ENCODE measurements at regions not wholly inside any gene's neighbourhood (a gene's known extent, or its start where the extent isn't known, plus 50 kb on each side); places are given as distances from the start of the nearest gene placed in this dataset.

- TF ChIP-seq E2F8 (IDR thresholded peaks at IDR 0.05; ENCODE audit: low read depth, partially characterized antibody) (no peak), SNRNP70 (optimal IDR thresholded peaks at IDR 0.05; ENCODE audit: low read depth, low read length) (no peak), ZBTB1 (CRISPR knock-in tag; IDR thresholded peaks at IDR 0.05; ENCODE audit: borderline replicate concordance, low read depth) (no peak), LARP7 (IDR thresholded peaks at IDR 0.05) (no peak)
Measured at GRCh38 chr17:11053846-11054245, 187.2 kb upstream of the SHISA6 start (continued).

- no peaks in the 10 kb centered on the region for H3K36me3 ChIP-seq (ENCODE audit: control insufficient read depth, insufficient read depth, low read length)
- H3K9me1 ChIP-seq (ENCODE audit: control insufficient read depth, insufficient read depth, low read length), result no peaks in the 10 kb centered on the region
- H3K9me3 ChIP-seq (replicated peaks; ENCODE audit: control insufficient read depth, insufficient read depth, low read depth, low read length), result no peaks in the 10 kb centered on the region
- WGBS (ENCODE audit: insufficient coverage, low coverage, missing lambda C conversion rate), result 0% methylated on average over 2 of the region's 2 CpGs
- no peaks in the 10 kb centered on the region for H3K79me2 ChIP-seq (ENCODE audit: control insufficient read depth, insufficient read depth, low read length)
- intact Hi-C loops (cut with micrococcal nuclease) (no loop called here), in situ Hi-C loops (cut with MboI) (no loop called here)
- H3K27me3 ChIP-seq (ENCODE audit: control insufficient read depth in 2 of 2, insufficient read depth in 2 of 2, low read length in 2 of 2), result no peaks in the 10 kb centered on the region
- no peak for TF ChIP-seq SMAD4 (CRISPR knock-in tag; conservative IDR thresholded peaks at IDR 0.05)
- no peak for TF ChIP-seq ZNF408 (CRISPR knock-in tag; IDR thresholded peaks at IDR 0.05; ENCODE audit: low read depth)
- no peak for TF ChIP-seq CBFA2T2 (conservative IDR thresholded peaks at IDR 0.05)
- no peak for TF ChIP-seq TCFL5 (CRISPR knock-in tag; conservative IDR thresholded peaks at IDR 0.05)
- TF ChIP-seq SRF (CRISPR knock-in tag; IDR thresholded peaks at IDR 0.05), result no peak
- no peak for TF ChIP-seq ZNF75A (CRISPR knock-in tag; IDR thresholded peaks at IDR 0.05)
- no peak for TF ChIP-seq ILF3 (IDR thresholded peaks at IDR 0.05; ENCODE audit: borderline replicate concordance)
- no peak for TF ChIP-seq KDM4B (IDR thresholded peaks at IDR 0.05; ENCODE audit: borderline replicate concordance in 2 of 2, low read depth in 1 of 2)
- no peak for TF ChIP-seq ZNF696 (CRISPR knock-in tag; conservative IDR thresholded peaks at IDR 0.05)
- no peak for TF ChIP-seq E2F3 (CRISPR knock-in tag; IDR thresholded peaks at IDR 0.05)
- no peak for TF ChIP-seq ZNF584 (CRISPR knock-in tag; IDR thresholded peaks at IDR 0.05; ENCODE audit: low read depth)
- TF ChIP-seq CREB1 (IDR thresholded peaks at IDR 0.05), result no peak
- no peak for TF ChIP-seq CREB1 (CRISPR knock-in tag; IDR thresholded peaks at IDR 0.05)
- no peak for TF ChIP-seq ATF4 (CRISPR knock-in tag; IDR thresholded peaks at IDR 0.05)
- TF ChIP-seq ZNF76 (CRISPR knock-in tag; IDR thresholded peaks at IDR 0.05; ENCODE audit: borderline replicate concordance), result no peak
- DNase-seq (ENCODE audit: extremely low read depth in 1 of 4, low spot score in 3 of 4) (no peak), ATAC-seq (no peak), FAIRE-seq (no peak)
- no peaks in the 10 kb centered on the region for H3K4me1 ChIP-seq (replicated peaks in 1 of 2; ENCODE audit: control insufficient read depth in 2 of 2, insufficient read depth in 2 of 2, low read length in 2 of 2)
- H3K4me3 ChIP-seq, result no peak overlapping the region
- CTCF ChIA-PET (ENCODE audit: low intra/inter-chr PET ratio), result no interaction called here
- H3K4me2 ChIP-seq (ENCODE audit: insufficient read depth, low read length), result no peak overlapping the region
- POLR2A ChIA-PET, result no interaction called here
- H3K9ac ChIP-seq (ENCODE audit: insufficient read depth in 1 of 2, low read depth in 2 of 2, low read length in 2 of 2), result no peak overlapping the region
- no peak overlapping the region for H3K27ac ChIP-seq (ENCODE audit: extremely low read depth, low read depth, low read length)
- no peaks in the 10 kb centered on the region for H4K20me1 ChIP-seq (replicated peaks; ENCODE audit: control insufficient read depth, insufficient read depth, low read length)
- BruUV-seq (replicated peaks), result no TSS peak
- no peak overlapping the region for H2AFZ ChIP-seq (ENCODE audit: low read depth, low read length)
Measured at GRCh38 chr17:11049539-11049938, 191.5 kb upstream of the SHISA6 start.
